Sigmoid colon (tissue), 4 donors: ENCODE measurements at regions not wholly inside any gene's neighbourhood (a gene's known extent, or its start where the extent isn't known, plus 50 kb on each side); places are given as distances from the start of the nearest gene placed in this dataset.
"Not testable (repeated sequence)": the region's sequence is repeated elsewhere in the genome, so short reads cannot be mapped to it uniquely, and the experiment has no call there.

ENCODE experiments used
- CTCF ChIP-seq, 4 experiments: fragments of 450-650 bp in 3 of 4; fragments of 200-600 bp in 1 of 4; IDR thresholded peaks; one replicate each; pipeline ENCODE4 v1.5.1; 2016 to 2019; ENCODE audit warnings: antibody characterized with exemption in 4 of 4, mild to moderate bottlenecking in 3 of 4, moderate library complexity in 2 of 4
- EP300 ChIP-seq, 4 donors: sonication (generic); formaldehyde crosslinking; IDR thresholded peaks; one replicate each; pipeline ENCODE4 v1.6.1; 2017; ENCODE audit warnings: antibody characterized with exemption in 4 of 4
- POLR2A ChIP-seq, 2 donors: fragments of 450-650 bp; IDR thresholded peaks; one replicate each; pipeline ENCODE4 v1.6.1; 2016; ENCODE audit warnings: antibody characterized with exemption in 2 of 2, mild to moderate bottlenecking in 2 of 2, moderate library complexity in 2 of 2
- POLR2AphosphoS5 ChIP-seq, 4 donors: sonication (generic); formaldehyde crosslinking; IDR thresholded peaks; one replicate each; pipeline ENCODE4 v1.6.1; 2017; ENCODE audit warnings: antibody characterized with exemption in 4 of 4

- TF ChIP-seq CTCF, POLR2A, EP300, POLR2AphosphoS5 (IDR thresholded peaks at IDR 0.05): not testable (repeated sequence)
Measured at GRCh38 chrX:85723025-85723424, 324.3 kb downstream of the CHM start.
